ENCODE measurements at regions not wholly inside any gene's neighbourhood (a gene's known extent, or its start where the extent isn't known, plus 50 kb on each side); places are given as distances from the start of the nearest gene placed in this dataset.

DNA sequence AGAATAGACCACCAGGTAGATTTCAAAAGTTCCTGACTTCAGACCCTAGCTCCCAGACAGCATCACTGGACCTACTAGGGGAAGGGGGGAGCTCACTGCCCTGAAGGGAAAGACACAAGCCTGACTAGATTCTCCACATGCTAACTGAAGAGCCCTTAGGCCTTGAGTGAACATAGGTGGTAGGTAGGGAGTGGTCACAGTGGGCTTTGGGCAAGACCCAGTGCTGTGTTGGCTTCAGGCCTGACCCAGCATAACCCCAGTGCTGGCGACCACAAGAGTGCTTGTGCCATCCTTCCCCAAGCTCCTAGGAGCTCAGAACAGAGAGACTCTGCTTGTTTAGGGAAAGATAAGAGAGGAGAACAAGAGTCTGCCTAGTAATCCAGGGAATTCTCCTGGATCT lies 51.1 kb upstream of the ACADM start:
- peak overlapping the region; percentile 72; the same call in 1 of the 2 replicates for H3K4me2 ChIP-seq (ENCODE audit: low read depth, low read length)
- H3K36me3 ChIP-seq (replicated peaks in 1 of 2; ENCODE audit: control insufficient read depth in 1 of 2, insufficient read depth in 2 of 2, low read length in 2 of 2) = no peaks in the 10 kb centered on the region; a peak in 1 of 5 replicates
- CTCF ChIA-PET (ENCODE audit: low intra/inter-chr PET ratio, low total read pairs) = no interaction called here
- no TSS peak for BruUV-seq (replicated peaks)
- 83% methylated on average over 1 of the region's 1 CpG for WGBS (ENCODE audit: low lambda C conversion rate)
- TF ChIP-seq ZNF704 (CRISPR knock-in tag; IDR thresholded peaks at IDR 0.05; ENCODE audit: borderline replicate concordance) (no peak), NR2F6 (IDR thresholded peaks at IDR 0.05) (no peak), NR2F6 (CRISPR knock-in tag; IDR thresholded peaks at IDR 0.05) (no peak)
- H3K27me3 ChIP-seq (ENCODE audit: control insufficient read depth in 1 of 2, insufficient read depth in 2 of 2, low read length in 2 of 2) = no peaks in the 10 kb centered on the region
- H3K27ac ChIP-seq (ENCODE audit: extremely low read length, insufficient read depth, low read length) = peak overlapping the region; percentile 66
- H3K9ac ChIP-seq (ENCODE audit: insufficient read depth, low read depth, low read length) = no peak overlapping the region
- no peak for FAIRE-seq
- no peak overlapping the region for H3K4me3 ChIP-seq (replicated peaks in 1 of 3; ENCODE audit: insufficient read depth in 1 of 3, low read depth in 2 of 3, low read length in 3 of 3)
- peaks cover 6% of the 10 kb centered on the region for H3K79me2 ChIP-seq (ENCODE audit: insufficient read depth, low read length)
- intact Hi-C loops (cut with micrococcal nuclease; ENCODE audit: unreplicated experiment) (no loop called here), in situ Hi-C loops (cut with HindIII; ENCODE audit: extremely low pct_ligation_motif_present, low pct_unique_long_range_greater_than_20kb) (no loop called here)
- H4K20me1 ChIP-seq (ENCODE audit: insufficient read depth, low read length) = no peaks in the 10 kb centered on the region
- POLR2A ChIA-PET = interaction anchor here (1.7 kb wide), 1 partner anchor 50 kb away, joined by 7 read pairs; no protein-coding TSS in a partner anchor
- no peak overlapping the region for H2AFZ ChIP-seq (ENCODE audit: low read length)
- no peak for ATAC-seq
- peaks cover 49% of the 10 kb centered on the region for H3K4me1 ChIP-seq (ENCODE audit: insufficient read depth, low read length)
- no peak for DNase-seq (ENCODE audit: low spot score)
- no peaks in the 10 kb centered on the region for H3K9me3 ChIP-seq (ENCODE audit: low read length)

DNA sequence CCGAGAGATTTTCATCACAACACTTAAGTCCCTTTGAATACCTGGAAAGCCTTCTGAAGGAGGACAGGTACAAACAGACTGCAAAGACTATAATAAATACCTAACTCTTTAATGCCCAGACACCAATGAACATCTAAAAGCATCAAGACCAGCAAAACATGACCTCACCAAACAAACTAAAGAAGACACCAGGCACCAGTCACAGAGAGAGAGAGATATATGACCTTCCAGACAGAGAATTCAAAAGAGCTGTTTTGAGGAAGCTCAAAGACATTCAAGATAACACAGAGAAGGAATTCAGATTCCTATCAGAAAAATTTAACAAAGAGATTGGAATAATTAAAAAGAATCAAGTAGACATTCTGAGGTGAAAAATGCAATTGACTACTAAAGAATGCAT lies 50.6 kb upstream of the ACADM start:
- Histone ChIP-seq H3K9ac (ENCODE audit: insufficient read depth, low read depth, low read length) (no peak overlapping the region), H3K4me3 (replicated peaks in 1 of 3; ENCODE audit: insufficient read depth in 1 of 3, low read depth in 2 of 3, low read length in 3 of 3) (no peak overlapping the region), H3K79me2 (ENCODE audit: insufficient read depth, low read length) (peaks cover 6% of the 10 kb centered on the region), H3K4me1 (ENCODE audit: insufficient read depth, low read length) (peaks cover 49% of the 10 kb centered on the region), H3K27me3 (ENCODE audit: control insufficient read depth in 1 of 2, insufficient read depth in 2 of 2, low read length in 2 of 2) (no peaks in the 10 kb centered on the region), H3K27ac (ENCODE audit: extremely low read length, insufficient read depth, low read length) (no peak overlapping the region), H3K9me3 (ENCODE audit: low read length) (no peaks in the 10 kb centered on the region), H2AFZ (ENCODE audit: low read length) (no peak overlapping the region), H4K20me1 (ENCODE audit: insufficient read depth, low read length) (no peaks in the 10 kb centered on the region), H3K36me3 (replicated peaks in 1 of 2; ENCODE audit: control insufficient read depth in 1 of 2, insufficient read depth in 2 of 2, low read length in 2 of 2) (no peaks in the 10 kb centered on the region; a peak in 1 of 5 replicates), H3K4me2 (ENCODE audit: low read depth, low read length) (no peak overlapping the region)
- ATAC-seq (no peak), FAIRE-seq (no peak), DNase-seq (ENCODE audit: low spot score) (no peak)
- in situ Hi-C loops (cut with HindIII; ENCODE audit: extremely low pct_ligation_motif_present, low pct_unique_long_range_greater_than_20kb) = no loop called here
- BruUV-seq (replicated peaks) = no TSS peak
- WGBS (ENCODE audit: low lambda C conversion rate) = 100% methylated on average over 1 of the region's 1 CpG
- POLR2A ChIA-PET = interaction anchor here (1.0 kb wide), 1 partner anchor 112 kb away, joined by 3 read pairs; the partner anchor contains the start of gene RABGGTB
- intact Hi-C loops (cut with micrococcal nuclease; ENCODE audit: unreplicated experiment) = no loop called here
- CTCF ChIA-PET (ENCODE audit: low intra/inter-chr PET ratio, low total read pairs) = no interaction called here
- no peak for TF ChIP-seq ZNF687 (CRISPR knock-in tag; IDR thresholded peaks at IDR 0.05)
- TF ChIP-seq PRPF4 (IDR thresholded peaks at IDR 0.05; ENCODE audit: low read depth, low read length, poor library complexity, severe bottlenecking) = no peak
- TF ChIP-seq ZNF44 (CRISPR knock-in tag; IDR thresholded peaks at IDR 0.05) = no peak
- TF ChIP-seq ISL2 (CRISPR knock-in tag; IDR thresholded peaks at IDR 0.05) = no peak
- TF ChIP-seq TFE3 (CRISPR knock-in tag; IDR thresholded peaks at IDR 0.05) = no peak
- TF ChIP-seq NR2F2 (IDR thresholded peaks at IDR 0.05; ENCODE audit: borderline replicate concordance, low read depth) = no peak
